GM21529 (cell line): ENCODE measurements at regions not wholly inside any gene's neighbourhood (a gene's known extent, or its start where the extent isn't known, plus 50 kb on each side); places are given as distances from the start of the nearest gene placed in this dataset.

Source experiments
- ATAC-seq: cut with Tn5 transposase; IDR thresholded peaks from one replicate; pipeline ENCODE4 v1.9.1; 2021; ENCODE audit not compliant: unreplicated experiment

- no peak for ATAC-seq
Measured at GRCh38 chr5:2696156-2696807, 55.2 kb downstream of the IRX2 start.

DNA sequence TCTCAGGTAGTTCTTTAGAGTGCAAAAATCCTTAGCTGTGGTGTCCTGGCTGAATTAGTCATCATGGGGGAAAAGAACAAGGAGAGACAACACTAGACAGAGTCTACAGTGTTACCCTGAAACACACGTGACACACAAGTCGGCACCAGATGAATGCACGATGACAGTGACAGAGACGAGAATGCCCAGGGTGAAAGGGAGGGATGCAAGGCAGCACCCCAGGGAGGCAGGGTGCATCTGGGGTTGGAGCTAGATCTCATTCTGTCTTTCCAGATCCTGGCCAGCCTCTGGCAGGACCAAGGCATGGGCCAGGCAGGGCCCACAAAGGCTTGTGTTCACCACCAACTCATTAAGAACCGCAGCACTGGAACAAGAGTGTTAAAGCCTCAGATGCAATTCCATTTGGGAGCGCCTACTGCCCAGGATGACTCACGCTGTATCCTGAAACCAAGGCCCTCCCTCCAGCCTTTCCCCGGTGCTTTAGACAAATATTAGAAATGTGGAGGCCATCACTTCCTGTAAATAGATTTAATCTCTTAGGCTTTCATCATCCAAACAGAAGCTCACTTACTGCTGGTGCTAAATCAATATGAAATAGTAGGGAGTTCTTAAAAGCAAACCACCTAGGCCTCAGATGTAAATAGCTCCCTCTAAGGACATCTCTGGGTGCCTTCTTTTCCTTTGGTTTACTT is 56.1 kb downstream of the IRX2 start:
- ATAC-seq = no peak

DNA sequence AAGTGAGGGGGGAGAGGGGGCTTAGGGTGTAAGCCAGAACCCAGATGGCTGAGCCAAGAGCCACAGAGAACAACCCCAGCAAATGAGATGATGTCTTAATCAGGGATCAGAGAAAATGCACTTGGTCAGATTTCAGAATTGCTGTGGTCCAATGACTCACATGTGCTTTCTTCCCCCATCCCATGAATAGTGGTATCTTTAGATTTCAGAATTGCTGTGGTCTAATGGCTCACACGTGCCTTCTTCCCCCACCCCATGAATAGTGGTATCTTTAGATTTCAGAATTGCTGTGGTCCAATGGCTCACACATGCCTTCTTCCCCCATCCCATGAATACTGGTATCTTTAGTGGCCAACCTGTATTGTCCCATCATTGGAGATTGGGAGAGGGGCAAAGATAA is 59.9 kb downstream of the IRX2 start:
- no peak for ATAC-seq

GRCh38 chr5:2690293-2690692 is 61.2 kb downstream of the IRX2 start:
- no peak for ATAC-seq

DNA sequence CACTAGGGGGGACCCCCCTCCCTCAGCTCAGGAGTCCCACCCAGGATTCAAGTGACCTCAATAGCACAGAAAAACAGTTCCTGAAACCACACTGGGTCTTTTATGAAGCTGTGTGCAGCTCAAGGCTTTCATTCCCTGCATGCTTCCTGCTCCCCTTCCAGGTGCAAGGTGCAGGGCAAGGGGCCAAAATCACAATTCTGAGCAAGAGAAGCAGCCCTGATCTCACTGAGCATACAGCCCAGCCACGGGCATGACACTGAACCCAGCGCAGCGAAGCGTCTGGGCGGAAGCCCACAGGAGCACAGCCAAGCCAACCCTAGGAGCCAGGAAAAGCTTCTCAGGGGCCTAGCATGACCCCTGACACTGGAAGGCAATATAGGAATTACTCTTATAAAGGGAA is 62.9 kb downstream of the IRX2 start:
- ATAC-seq = no peak

- no peak for ATAC-seq
Measured at GRCh38 chr5:2687746-2688145, 63.7 kb downstream of the IRX2 start.

DNA sequence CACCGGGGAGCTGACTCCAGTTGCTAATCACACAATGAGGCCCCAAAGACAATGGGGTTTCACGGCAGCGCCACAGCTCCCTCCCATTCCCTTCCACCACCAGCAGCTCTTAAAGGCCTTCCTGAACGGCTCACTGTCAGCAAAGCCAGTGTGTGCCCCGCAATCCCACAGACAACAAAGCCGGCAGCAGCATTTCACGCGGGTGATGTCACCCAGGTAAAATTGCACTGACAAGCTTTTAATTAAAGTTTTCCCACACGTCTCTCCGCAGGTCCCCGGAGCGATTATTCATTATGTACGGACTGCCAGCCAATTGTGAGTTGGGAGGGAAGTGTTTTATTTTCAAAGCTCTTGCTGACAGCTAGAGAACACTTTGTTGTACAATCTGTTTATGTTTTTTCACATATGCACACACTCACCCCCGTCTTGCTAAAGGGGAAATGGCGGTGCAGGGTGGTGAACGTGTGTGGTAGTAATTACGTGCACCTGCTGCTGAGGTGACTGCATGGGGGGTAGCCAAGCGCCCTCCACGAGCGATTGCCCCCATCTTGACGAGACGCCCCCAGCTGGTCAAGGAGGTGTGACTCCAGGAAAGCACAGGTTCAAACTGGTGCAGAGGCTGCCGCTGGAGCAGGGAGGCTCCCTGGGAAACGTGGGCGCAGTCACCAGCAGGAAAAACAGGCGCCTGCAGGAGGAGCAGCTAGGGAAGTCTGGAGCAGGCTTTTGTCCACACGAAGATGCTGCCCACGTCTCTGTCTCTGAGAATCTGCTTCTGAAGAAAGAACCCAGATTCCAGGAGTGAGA is 65.0 kb downstream of the IRX2 start:
- no peak for ATAC-seq

DNA sequence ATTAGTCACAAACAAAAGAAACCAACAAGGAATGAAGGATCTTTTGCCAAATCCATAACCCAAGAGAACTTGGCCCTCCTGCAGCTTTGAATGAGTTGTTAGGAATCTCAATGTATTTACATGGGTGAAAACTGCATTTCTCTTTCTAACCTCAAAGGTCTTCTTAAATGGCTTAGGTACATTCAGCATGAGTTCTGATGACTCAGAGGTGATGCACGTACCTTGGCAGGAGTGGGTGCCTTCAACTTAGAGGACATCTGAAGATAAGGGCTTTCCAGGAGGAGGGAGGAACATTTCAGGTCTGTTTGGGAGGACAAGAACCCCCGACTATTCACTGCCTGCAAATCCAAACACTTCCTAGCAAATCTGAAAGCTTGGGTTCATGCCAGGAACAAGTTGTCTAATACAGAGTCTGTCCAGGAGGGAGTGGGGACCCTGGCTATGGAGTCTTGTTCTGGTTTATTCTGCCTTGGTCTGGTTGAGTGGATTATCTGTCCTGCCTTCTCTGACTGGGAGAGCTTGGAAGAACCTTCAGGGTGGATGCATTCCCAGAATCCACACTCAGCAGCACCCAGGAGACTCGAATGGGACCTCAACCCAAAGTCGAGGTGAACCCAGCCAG is 65.7 kb downstream of the IRX2 start:
- ATAC-seq = no peak

DNA sequence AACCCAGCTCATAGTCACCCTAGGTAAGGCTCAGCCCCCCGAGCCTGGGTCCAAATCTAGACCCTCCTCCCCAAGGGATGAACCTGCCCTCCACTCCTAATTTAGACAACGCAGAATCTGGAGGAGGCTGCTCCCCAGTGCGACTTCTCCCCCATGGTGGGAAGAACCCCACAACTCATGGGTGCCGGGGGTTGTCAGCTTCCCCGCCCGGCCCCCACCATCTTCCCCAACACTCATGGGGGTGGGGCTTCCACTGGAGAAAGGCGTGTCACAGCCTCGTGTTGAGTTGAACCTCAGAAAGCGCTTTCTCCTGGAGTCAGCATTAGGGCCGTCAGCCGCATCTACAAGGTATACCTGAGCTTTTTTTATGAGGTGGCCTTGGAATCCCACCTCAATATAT is 66.9 kb downstream of the IRX2 start:
- no peak for ATAC-seq

DNA sequence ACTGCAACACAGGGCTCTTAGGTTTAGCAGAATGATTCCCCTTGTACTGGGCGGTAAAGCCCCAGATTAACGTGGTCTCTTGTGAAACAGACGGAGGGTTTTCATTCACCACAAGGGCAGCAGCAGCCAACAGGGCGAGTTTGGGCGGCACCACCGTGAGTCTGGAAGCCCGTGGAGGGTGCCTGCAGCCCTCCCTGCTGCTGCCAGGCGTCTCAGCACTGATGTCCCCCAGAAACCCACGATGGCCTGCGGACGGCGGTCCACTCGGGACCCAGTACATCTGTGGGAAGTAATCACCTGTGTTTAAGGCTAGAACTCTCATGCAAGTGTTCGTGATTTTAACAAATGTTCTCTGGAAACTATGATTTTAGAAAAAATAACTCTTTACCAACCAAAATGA is 67.8 kb downstream of the IRX2 start:
- no peak for ATAC-seq

- ATAC-seq = no peak
Measured at GRCh38 chr5:2681476-2681875, 70.0 kb downstream of the IRX2 start.

- no peak for ATAC-seq
Measured at GRCh38 chr5:2680979-2681378, 70.5 kb downstream of the IRX2 start.

DNA sequence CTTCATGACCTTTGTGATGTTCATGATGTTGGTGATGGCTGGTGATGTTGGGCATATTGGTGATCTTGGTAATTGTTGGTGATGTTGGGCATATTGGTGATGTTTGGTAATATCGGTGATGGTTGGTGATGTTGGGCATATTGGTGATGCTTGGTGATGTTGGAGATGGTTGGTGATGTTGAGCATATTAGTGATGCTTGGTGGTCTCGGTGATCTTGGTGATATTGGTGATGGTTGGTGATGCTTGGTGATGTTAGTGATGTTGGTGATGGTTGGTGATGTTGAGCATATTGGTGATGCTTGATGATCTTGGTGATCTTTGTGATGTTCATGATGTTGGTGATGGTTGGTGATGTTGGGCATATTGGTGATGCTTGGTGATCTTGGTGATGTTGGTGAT is 73.8 kb downstream of the IRX2 start:
- ATAC-seq = no peak

GRCh38 chr5:2675548-2675947 is 75.9 kb downstream of the IRX2 start:
- ATAC-seq = no peak

- no peak for ATAC-seq
Measured at GRCh38 chr5:2674456-2674855, 77.0 kb downstream of the IRX2 start.

DNA sequence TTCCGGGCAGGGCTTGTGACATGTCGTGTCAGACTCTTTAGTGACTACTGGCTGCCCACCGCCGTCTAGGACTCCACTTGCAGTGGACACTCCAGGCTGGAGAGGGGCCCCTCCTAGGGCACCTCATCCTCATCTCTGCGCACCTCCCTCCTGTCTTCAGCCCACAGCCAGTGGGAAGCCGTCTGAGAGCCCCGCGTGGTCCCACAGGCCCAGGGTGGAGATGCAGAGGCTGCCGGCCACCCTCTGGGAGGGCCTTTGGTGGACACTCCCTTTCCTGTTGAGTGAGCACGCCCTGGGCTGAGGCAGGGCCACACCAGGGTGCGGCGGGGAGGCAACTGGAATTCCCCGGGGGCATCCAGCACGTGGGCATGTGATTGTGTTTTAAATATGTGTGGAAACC is 80.5 kb downstream of the IRX2 start:
- no peak for ATAC-seq

GRCh38 chr5:2669913-2670312 is 81.6 kb downstream of the IRX2 start:
- ATAC-seq = no peak

DNA sequence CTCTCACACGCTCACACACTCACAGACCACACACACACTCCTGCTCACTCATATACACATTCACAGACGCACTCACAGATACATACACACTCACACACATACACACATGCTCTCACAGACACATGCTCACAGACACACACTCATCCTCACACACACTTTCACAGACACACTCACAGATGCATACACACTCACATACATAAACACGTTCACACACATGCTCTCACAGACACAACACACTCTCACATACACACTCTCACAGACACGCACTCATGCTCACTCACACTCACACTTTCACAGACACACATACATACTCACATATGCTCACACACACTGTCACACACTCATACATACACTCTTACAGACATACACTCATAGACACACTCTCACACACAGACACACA is 82.2 kb downstream of the IRX2 start:
- ATAC-seq = no peak

GRCh38 chr5:2666081-2666480 is 85.4 kb downstream of the IRX2 start:
- ATAC-seq = no peak

DNA sequence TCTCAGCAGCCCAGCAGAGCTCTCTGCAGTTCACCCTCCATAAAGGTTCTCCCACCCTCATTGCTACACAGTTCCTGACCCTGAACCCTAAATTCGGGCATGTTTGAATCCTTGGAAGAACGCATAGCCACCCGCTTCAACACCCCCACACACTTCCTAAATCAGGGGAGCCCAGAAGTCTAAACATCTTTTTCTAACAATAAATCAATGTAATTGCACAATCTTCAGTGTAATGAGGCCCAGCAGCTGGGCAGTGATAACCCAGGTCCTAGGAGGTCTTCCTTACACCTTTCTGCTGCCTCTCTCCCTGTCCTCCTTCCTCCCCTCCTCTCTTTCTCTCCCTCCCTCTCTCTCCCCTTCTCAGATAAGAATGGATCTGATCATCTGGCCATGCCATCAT is 88.0 kb downstream of the IRX2 start:
- no peak for ATAC-seq

DNA sequence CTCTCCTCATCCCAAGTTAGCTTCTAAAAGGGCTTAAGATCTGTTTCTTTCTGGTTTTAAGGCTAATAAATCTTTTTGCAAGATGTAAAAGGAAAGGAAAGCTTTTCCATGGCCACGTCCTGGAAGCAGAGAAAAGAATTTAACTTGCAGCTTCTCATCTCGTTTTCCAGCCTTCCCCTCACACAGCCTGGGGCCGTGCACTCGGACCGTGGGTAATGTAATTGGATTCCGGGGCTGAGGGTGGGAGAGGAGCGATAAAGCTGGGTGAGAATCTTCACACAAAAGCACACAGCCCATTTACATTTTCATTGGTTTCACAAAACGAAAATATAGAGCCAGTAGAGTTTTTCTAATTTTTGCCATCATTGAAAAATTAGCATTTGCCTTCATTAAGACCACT is 91.2 kb downstream of the IRX2 start:
- ATAC-seq = no peak
